HEK293 (cell line): ENCODE measurements at regions not wholly inside any gene's neighbourhood (a gene's known extent, or its start where the extent isn't known, plus 50 kb on each side); places are given as distances from the start of the nearest gene placed in this dataset.
A peak's percentile ranks its signal among the peaks of the same experiment; 100 is the strongest.

ENCODE experiments used
- CTCF ChIA-PET: fragments of 350-600 bp; formaldehyde crosslinking; extraction: SDS; loops from one replicate; lab custom pipeline; 2021; ENCODE audit warnings: antibody characterized with exemption; lab: Yijun Ruan, JAX
- POLR2A ChIA-PET: fragments of 300-600 bp; formaldehyde crosslinking; extraction: SDS; loops from one replicate; lab custom pipeline; 2020; ENCODE audit warnings: antibody characterized with exemption, inconsistent platforms; lab: Yijun Ruan, JAX
- H3K27ac ChIP-seq: fragments of 200-500 bp; sonication (Bioruptor generic); 2 replicates; pipeline ENCODE4 v1.5.1; 2014; ENCODE audit warnings: low read depth, low read length, control low read depth, inconsistent platforms; ENCODE audit errors: extremely low read depth
- H3K36me3 ChIP-seq, 2 experiments: fragments of 200-500 bp in 1 of 2; sonication (Bioruptor generic) in 1 of 2; 1 replicate in 1 of 2; 2 replicates in 1 of 2; pipeline ENCODE4 v1.5.1; 2014 to 2017; ENCODE audit warnings: inconsistent platforms in 2 of 2, low read length in 2 of 2; ENCODE audit not compliant: control insufficient read depth in 2 of 2, insufficient read depth in 1 of 2
- H3K4me1 ChIP-seq: fragments of 200-500 bp; sonication (Bioruptor generic); 2 replicates; pipeline ENCODE4 v1.5.1; 2014; ENCODE audit warnings: mild to moderate bottlenecking, low read length, inconsistent platforms; ENCODE audit not compliant: control insufficient read depth, insufficient read depth
- H3K4me3 ChIP-seq: 2 replicates; pipeline ENCODE4 v1.5.1; 2011; ENCODE audit warnings: low read depth, mild to moderate bottlenecking, control low read depth, low read length, moderate library complexity
- H3K9me3 ChIP-seq: fragments of 200-500 bp; sonication (Bioruptor generic); 2 replicates; pipeline ENCODE4 v1.5.1; 2014; ENCODE audit warnings: low read depth, low read length, inconsistent platforms; ENCODE audit not compliant: control insufficient read depth, insufficient read depth
- FEZF1 ChIP-seq: fragments of 450-650 bp; formaldehyde crosslinking; IDR thresholded peaks from 2 replicates; pipeline ENCODE4 v1.5.1; 2016; ENCODE audit warnings: missing biosample characterization, missing genetic modification characterization
- GFI1B ChIP-seq: fragments of 450-650 bp; formaldehyde crosslinking; IDR thresholded peaks from 2 replicates; pipeline ENCODE4 v1.5.1; 2016; ENCODE audit warnings: missing biosample characterization, missing genetic modification characterization
- GLI2 ChIP-seq: fragments of 450-650 bp; formaldehyde crosslinking; IDR thresholded peaks from 2 replicates; pipeline ENCODE4; 2017; ENCODE audit warnings: missing biosample characterization, missing genetic modification characterization, low read depth, borderline replicate concordance
- PRDM1 ChIP-seq: fragments of 450-650 bp; formaldehyde crosslinking; IDR thresholded peaks from 2 replicates; pipeline ENCODE4; 2016; ENCODE audit warnings: missing biosample characterization, missing genetic modification characterization
- SCRT2 ChIP-seq: fragments of 450-650 bp; formaldehyde crosslinking; IDR thresholded peaks from 2 replicates; pipeline ENCODE4 v1.5.1; 2016; ENCODE audit warnings: missing biosample characterization, missing genetic modification characterization
- SP7 ChIP-seq: fragments of 450-650 bp; formaldehyde crosslinking; IDR thresholded peaks from 2 replicates; pipeline ENCODE4 v1.5.1; 2016; ENCODE audit warnings: missing biosample characterization, missing genetic modification characterization
- TCF7L2 ChIP-seq: IDR thresholded peaks from 2 replicates; pipeline ENCODE4 v1.6.1; 2011; ENCODE audit warnings: low read depth, mild to moderate bottlenecking, inconsistent platforms, low read length, moderate library complexity, borderline replicate concordance
- ZBTB21 ChIP-seq: fragments of 450-650 bp; formaldehyde crosslinking; IDR thresholded peaks from 2 replicates; pipeline ENCODE4 v1.5.1; 2017; ENCODE audit warnings: missing biosample characterization, missing genetic modification characterization
- ZNF175 ChIP-seq: fragments of 450-650 bp; formaldehyde crosslinking; IDR thresholded peaks from 2 replicates; pipeline ENCODE4 v1.5.1; 2016; ENCODE audit warnings: missing biosample characterization, missing genetic modification characterization
- ZNF2 ChIP-seq: fragments of 450-650 bp; formaldehyde crosslinking; IDR thresholded peaks from 2 replicates; pipeline ENCODE4 v1.5.1; 2016; ENCODE audit warnings: missing biosample characterization, missing genetic modification characterization
- ZNF239 ChIP-seq: fragments of 450-650 bp; formaldehyde crosslinking; IDR thresholded peaks from 2 replicates; pipeline ENCODE4 v1.5.1; 2016; ENCODE audit warnings: missing biosample characterization, missing genetic modification characterization
- ZNF404 ChIP-seq: fragments of 450-650 bp; formaldehyde crosslinking; IDR thresholded peaks from 2 replicates; pipeline ENCODE4 v1.5.1; 2017; ENCODE audit warnings: missing biosample characterization, missing genetic modification characterization
- ZNF416 ChIP-seq: fragments of 450-650 bp; formaldehyde crosslinking; IDR thresholded peaks from 2 replicates; pipeline ENCODE4 v1.5.1; 2016; ENCODE audit warnings: missing biosample characterization, missing genetic modification characterization
- ZNF548 ChIP-seq: fragments of 450-650 bp; formaldehyde crosslinking; IDR thresholded peaks from 2 replicates; pipeline ENCODE4 v1.5.1; 2016; ENCODE audit warnings: missing biosample characterization, missing genetic modification characterization
- ZNF677 ChIP-seq: fragments of 450-650 bp; IDR thresholded peaks from 2 replicates; pipeline ENCODE4 v1.5.0; 2018; ENCODE audit warnings: missing biosample characterization, mild to moderate bottlenecking, missing genetic modification characterization, moderate library complexity
- TF ChIP-seq, protein P1 (sequence below): fragments of 450-650 bp; formaldehyde crosslinking; optimal IDR thresholded peaks from 2 replicates; pipeline ENCODE3; 2016; ENCODE audit warnings: missing biosample characterization, mild to moderate bottlenecking, missing genetic modification characterization
- TF ChIP-seq, protein P2 (sequence below): fragments of 450-650 bp; formaldehyde crosslinking; IDR thresholded peaks from 2 replicates; pipeline ENCODE4 v1.5.1; 2017; ENCODE audit warnings: missing biosample characterization, missing genetic modification characterization
- TF ChIP-seq, protein P3 (sequence below): fragments of 450-650 bp; formaldehyde crosslinking; IDR thresholded peaks from 2 replicates; pipeline ENCODE4 v1.5.1; 2016; ENCODE audit warnings: missing biosample characterization, missing genetic modification characterization, low read depth
- TF ChIP-seq, protein P4 (sequence below): fragments of 450-650 bp; formaldehyde crosslinking; IDR thresholded peaks from 2 replicates; pipeline ENCODE4 v1.5.1; 2016; ENCODE audit warnings: missing biosample characterization, missing genetic modification characterization

DNA sequence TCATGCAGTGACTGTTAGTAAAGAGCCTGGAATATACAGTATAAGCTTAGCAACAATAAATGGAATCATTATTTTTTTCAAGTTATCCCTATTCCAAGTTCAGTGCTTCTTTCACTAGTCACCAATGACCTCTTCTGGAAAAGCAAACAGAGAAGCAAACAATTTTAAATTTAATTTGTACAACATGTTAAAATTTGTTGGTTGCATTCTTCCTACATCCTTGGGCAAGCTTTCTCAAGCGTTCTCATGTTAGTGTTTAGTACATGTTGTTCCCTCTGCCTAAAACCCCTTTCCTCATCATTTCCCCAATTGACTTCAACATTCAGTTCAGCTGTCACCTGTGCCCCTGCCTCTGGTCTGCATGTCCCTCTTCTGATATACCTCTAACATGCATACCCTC is 123.4 kb downstream of the SEC61B start (continued):
- no peak for TF ChIP-seq ZNF175 (tag by site-specific recombination)
- TF ChIP-seq SCRT2 (tag by site-specific recombination) = no peak
- no peak for TF ChIP-seq ZBTB21 (tag by site-specific recombination)
- TF ChIP-seq, protein P1, sequence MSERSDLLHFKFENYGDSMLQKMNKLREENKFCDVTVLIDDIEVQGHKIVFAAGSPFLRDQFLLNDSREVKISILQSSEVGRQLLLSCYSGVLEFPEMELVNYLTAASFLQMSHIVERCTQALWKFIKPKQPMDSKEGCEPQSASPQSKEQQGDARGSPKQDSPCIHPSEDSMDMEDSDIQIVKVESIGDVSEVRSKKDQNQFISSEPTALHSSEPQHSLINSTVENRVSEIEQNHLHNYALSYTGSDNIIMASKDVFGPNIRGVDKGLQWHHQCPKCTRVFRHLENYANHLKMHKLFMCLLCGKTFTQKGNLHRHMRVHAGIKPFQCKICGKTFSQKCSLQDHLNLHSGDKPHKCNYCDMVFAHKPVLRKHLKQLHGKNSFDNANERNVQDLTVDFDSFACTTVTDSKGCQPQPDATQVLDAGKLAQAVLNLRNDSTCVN (tag by site-specific recombination) = no peak
- TF ChIP-seq ZNF239 (tag by site-specific recombination) = no peak

DNA sequence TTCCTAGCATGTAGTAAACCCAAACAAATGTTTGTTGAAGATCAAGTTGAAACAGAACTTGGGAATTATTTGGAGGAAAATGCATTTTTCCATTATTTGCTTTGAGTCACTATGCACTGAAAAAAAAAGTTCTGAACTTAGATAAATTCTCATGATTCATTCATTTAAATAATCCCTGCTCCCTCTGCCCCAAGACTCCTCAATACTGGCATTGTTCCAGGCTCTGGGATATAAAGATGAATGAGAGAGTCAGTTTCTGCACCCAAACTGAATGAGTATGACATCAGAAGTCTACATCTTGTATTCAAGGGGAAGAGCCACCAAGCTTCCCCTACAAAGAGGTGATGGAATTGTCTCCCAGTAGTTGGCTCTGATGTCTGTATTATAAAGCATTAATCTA is 123.9 kb downstream of the SEC61B start:
- H3K27ac ChIP-seq = no peak overlapping the region
- TF ChIP-seq ZBTB21 (tag by site-specific recombination) (0 out of 2 replicates have a peak, but pooled peaks have one; percentile 23), FEZF1 (no peak)
- POLR2A ChIA-PET = no interaction called here
- H3K4me3 ChIP-seq = no peak overlapping the region
- no peaks in the 10 kb centered on the region for H3K9me3 ChIP-seq
- CTCF ChIA-PET = interaction anchor here (0.6 kb wide), 1 partner anchor 139 kb away, joined by 3 read pairs; no protein-coding TSS in a partner anchor
- no peaks in the 10 kb centered on the region for H3K36me3 ChIP-seq
- no peaks in the 10 kb centered on the region for H3K4me1 ChIP-seq

DNA sequence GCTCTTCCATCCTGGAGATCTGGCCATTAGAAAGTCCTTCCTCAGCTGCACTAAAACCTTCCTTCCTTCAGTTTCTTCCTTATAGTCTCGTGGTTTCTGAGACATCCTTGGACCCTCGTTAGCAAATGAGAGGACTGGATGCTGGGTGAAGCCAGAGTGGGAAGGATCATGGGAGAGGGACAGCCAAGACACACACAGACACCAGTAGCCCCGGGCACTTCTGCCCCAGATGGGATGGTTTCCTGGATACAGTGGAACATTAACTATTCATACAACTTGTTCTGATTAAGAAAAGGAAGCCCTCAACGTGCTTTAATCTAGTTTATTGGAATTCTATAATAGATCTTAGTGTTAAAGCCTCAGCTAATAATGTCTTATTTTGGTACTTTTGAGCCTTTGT is 125.5 kb downstream of the SEC61B start:
- TF ChIP-seq ZNF404 (tag by site-specific recombination) (no peak), PRDM1 (tag by site-specific recombination) (no peak), GFI1B (tag by site-specific recombination) (no peak), ZNF677 (tag by site-specific recombination) (no peak), ZNF2 (tag by site-specific recombination) (no peak)
- H3K27ac ChIP-seq = no peak overlapping the region
- H3K4me1 ChIP-seq = no peaks in the 10 kb centered on the region
- POLR2A ChIA-PET = no interaction called here
- no peak overlapping the region for H3K4me3 ChIP-seq
- no peaks in the 10 kb centered on the region for H3K36me3 ChIP-seq
- no peaks in the 10 kb centered on the region for H3K9me3 ChIP-seq
- CTCF ChIA-PET = interaction anchor here (0.5 kb wide), 1 partner anchor 1767 kb away, joined by 3 read pairs; no protein-coding TSS in a partner anchor

DNA sequence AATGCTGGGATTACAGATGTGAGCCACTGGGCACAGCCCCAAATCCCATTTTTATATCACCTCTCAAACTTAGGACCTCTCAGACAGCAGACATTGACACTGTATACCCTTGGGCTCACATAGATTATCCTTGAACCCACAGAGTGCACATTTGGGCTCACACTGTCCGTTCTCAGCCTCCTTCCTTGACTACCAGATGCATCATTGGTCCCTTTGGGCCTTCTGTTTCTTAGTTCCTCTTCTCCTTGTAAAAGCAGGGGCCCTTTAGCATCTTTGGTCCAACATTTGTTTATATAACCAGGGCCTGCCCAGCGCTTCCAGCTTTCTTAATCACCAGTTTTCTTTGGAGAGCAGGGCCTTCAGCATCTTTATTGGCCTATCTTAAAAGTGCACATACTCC is 126.2 kb downstream of the SEC61B start:
- Histone ChIP-seq H3K4me1 (no peaks in the 10 kb centered on the region), H3K4me3 (no peak overlapping the region), H3K27ac (no peak overlapping the region), H3K36me3 (no peaks in the 10 kb centered on the region), H3K9me3 (no peaks in the 10 kb centered on the region)
- ChIA-PET CTCF (no interaction called here), POLR2A (no interaction called here)
- TF ChIP-seq GLI2 (tag by site-specific recombination) (no peak), ZNF416 (tag by site-specific recombination) (no peak), TCF7L2 (no peak)
- TF ChIP-seq, protein P2, sequence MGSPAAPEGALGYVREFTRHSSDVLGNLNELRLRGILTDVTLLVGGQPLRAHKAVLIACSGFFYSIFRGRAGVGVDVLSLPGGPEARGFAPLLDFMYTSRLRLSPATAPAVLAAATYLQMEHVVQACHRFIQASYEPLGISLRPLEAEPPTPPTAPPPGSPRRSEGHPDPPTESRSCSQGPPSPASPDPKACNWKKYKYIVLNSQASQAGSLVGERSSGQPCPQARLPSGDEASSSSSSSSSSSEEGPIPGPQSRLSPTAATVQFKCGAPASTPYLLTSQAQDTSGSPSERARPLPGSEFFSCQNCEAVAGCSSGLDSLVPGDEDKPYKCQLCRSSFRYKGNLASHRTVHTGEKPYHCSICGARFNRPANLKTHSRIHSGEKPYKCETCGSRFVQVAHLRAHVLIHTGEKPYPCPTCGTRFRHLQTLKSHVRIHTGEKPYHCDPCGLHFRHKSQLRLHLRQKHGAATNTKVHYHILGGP (tag by site-specific recombination) = no peak

DNA sequence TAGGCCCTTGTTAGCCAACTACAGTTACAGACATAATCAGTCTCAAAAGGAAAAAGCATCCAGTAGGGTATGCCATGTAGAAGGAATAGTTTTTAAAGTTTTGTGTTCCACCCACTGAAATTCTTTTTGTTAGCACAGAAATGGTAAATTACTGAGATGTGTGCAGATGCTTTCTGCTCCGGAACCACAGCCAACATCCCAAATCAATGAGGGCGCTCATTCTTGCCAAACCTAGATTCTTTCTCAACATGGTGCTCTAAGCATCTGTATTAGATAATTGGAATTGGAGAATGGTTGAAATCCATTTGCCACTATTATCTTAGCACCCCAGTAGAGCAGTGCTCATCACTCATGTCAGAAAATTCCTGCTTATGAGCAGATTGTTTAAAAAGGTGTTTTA is 127.8 kb downstream of the SEC61B start:
- Histone ChIP-seq H3K9me3 (no peaks in the 10 kb centered on the region), H3K36me3 (no peaks in the 10 kb centered on the region), H3K27ac (no peak overlapping the region), H3K4me3 (no peak overlapping the region), H3K4me1 (no peaks in the 10 kb centered on the region)
- TF ChIP-seq, protein P3, sequence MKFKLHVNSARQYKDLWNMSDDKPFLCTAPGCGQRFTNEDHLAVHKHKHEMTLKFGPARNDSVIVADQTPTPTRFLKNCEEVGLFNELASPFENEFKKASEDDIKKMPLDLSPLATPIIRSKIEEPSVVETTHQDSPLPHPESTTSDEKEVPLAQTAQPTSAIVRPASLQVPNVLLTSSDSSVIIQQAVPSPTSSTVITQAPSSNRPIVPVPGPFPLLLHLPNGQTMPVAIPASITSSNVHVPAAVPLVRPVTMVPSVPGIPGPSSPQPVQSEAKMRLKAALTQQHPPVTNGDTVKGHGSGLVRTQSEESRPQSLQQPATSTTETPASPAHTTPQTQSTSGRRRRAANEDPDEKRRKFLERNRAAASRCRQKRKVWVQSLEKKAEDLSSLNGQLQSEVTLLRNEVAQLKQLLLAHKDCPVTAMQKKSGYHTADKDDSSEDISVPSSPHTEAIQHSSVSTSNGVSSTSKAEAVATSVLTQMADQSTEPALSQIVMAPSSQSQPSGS (tag by site-specific recombination) = no peak
- TF ChIP-seq ZNF548 (tag by site-specific recombination) = no peak
- TF ChIP-seq, protein P4, sequence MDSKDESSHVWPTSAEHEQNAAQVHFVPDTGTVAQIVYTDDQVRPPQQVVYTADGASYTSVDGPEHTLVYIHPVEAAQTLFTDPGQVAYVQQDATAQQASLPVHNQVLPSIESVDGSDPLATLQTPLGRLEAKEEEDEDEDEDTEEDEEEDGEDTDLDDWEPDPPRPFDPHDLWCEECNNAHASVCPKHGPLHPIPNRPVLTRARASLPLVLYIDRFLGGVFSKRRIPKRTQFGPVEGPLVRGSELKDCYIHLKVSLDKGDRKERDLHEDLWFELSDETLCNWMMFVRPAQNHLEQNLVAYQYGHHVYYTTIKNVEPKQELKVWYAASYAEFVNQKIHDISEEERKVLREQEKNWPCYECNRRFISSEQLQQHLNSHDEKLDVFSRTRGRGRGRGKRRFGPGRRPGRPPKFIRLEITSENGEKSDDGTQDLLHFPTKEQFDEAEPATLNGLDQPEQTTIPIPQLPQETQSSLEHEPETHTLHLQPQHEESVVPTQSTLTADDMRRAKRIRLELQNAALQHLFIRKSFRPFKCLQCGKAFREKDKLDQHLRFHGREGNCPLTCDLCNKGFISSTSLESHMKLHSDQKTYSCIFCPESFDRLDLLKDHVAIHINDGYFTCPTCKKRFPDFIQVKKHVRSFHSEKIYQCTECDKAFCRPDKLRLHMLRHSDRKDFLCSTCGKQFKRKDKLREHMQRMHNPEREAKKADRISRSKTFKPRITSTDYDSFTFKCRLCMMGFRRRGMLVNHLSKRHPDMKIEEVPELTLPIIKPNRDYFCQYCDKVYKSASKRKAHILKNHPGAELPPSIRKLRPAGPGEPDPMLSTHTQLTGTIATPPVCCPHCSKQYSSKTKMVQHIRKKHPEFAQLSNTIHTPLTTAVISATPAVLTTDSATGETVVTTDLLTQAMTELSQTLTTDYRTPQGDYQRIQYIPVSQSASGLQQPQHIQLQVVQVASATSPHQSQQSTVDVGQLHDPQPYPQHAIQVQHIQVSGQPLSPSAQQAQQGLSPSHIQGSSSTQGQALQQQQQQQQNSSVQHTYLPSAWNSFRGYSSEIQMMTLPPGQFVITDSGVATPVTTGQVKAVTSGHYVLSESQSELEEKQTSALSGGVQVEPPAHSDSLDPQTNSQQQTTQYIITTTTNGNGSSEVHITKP = no peak
- no peak for TF ChIP-seq SP7
- ChIA-PET POLR2A (no interaction called here), CTCF (interaction anchor here (0.6 kb wide), 1 partner anchor 97 kb away, joined by 4 read pairs; no protein-coding TSS in a partner anchor)
